HFFc6 (cell line): ENCODE measurements at regions not wholly inside any gene's neighbourhood (a gene's known extent, or its start where the extent isn't known, plus 50 kb on each side); places are given as distances from the start of the nearest gene placed in this dataset.

ENCODE experiments used
- DNase-seq: peaks from one replicate; pipeline ENCODE4 v3.0.0-alpha.2; 2018
- H3K27ac Mint-ChIP-seq: 2 replicates; pipeline ENCODE4 v1.8.0; 2020; ENCODE audit warnings: mild to moderate bottlenecking, mixed read lengths
- H3K27me3 Mint-ChIP-seq: 2 replicates; pipeline ENCODE4 v1.8.0; 2021; ENCODE audit warnings: mild to moderate bottlenecking, moderate library complexity, mixed read lengths; ENCODE audit not compliant: insufficient read depth
- H3K36me3 Mint-ChIP-seq: 2 replicates; pipeline ENCODE4 v1.8.0; 2021; ENCODE audit warnings: low read depth, mixed read lengths
- H3K4me1 Mint-ChIP-seq: 2 replicates; pipeline ENCODE4 v1.8.0; 2020; ENCODE audit warnings: low read depth, mixed read lengths
- H3K4me3 Mint-ChIP-seq: 2 replicates; pipeline ENCODE4 v1.8.0; 2020; ENCODE audit warnings: mild to moderate bottlenecking, moderate library complexity, mixed read lengths
- H3K9me3 Mint-ChIP-seq: 2 replicates; pipeline ENCODE4 v1.8.0; 2020; ENCODE audit warnings: mild to moderate bottlenecking, mixed read lengths
- CTCF ChIP-seq: fragments of 200-600 bp; sonication (generic); IDR thresholded peaks from 2 replicates; pipeline ENCODE4 v1.5.0; 2021; ENCODE audit warnings: antibody characterized with exemption, mild to moderate bottlenecking

DNA sequence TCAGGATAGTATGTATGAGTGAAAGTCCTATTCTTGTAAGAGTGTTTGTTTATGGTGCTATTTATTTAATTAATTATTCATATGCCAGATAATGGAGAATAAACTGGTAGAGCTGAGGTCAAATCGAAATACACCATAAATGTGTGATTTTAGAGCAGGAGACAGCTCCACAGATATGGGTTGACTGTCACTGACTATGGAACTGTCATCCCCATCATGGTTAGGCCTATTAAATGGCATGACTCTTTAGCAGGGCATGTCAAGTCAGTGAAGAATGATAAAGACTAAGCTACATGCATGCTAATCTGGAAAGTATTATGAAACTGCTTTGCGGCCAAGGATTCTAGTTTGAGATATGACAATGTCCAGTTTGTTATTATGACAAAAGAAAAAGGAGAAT lies 658.6 kb downstream of the ISL1 start:
- Mint-ChIP-seq H3K27me3 (no peaks in the 10 kb centered on the region), H3K27ac (no peak overlapping the region), H3K9me3 (no peaks in the 10 kb centered on the region; the same call in 1 of the 2 replicates), H3K4me1 (no peaks in the 10 kb centered on the region), H3K4me3 (no peak overlapping the region), H3K36me3 (no peaks in the 10 kb centered on the region)
- no peak for TF ChIP-seq CTCF
- no peak for DNase-seq

- H3K9me3 Mint-ChIP-seq, result no peaks in the 10 kb centered on the region
- H3K36me3 Mint-ChIP-seq, result no peaks in the 10 kb centered on the region
- no peak for DNase-seq
- H3K27me3 Mint-ChIP-seq, result no peaks in the 10 kb centered on the region
- no peak for TF ChIP-seq CTCF
- no peaks in the 10 kb centered on the region for H3K4me1 Mint-ChIP-seq
- no peak overlapping the region for H3K27ac Mint-ChIP-seq
- H3K4me3 Mint-ChIP-seq, result no peak overlapping the region
Observed at GRCh38 chr5:52043137-52043536, 659.9 kb downstream of the ISL1 start.

GRCh38 chr5:52043543-52043942 lies 660.3 kb downstream of the ISL1 start:
- Mint-ChIP-seq H3K9me3 (no peaks in the 10 kb centered on the region), H3K27ac (no peak overlapping the region), H3K4me3 (no peak overlapping the region), H3K4me1 (no peaks in the 10 kb centered on the region), H3K27me3 (no peaks in the 10 kb centered on the region), H3K36me3 (no peaks in the 10 kb centered on the region)
- DNase-seq, result no peak
- TF ChIP-seq CTCF, result no peak

- Mint-ChIP-seq H3K27ac (no peak overlapping the region), H3K4me3 (no peak overlapping the region)
Observed at GRCh38 chr5:52051759-52052158, 668.5 kb downstream of the ISL1 start.

DNA sequence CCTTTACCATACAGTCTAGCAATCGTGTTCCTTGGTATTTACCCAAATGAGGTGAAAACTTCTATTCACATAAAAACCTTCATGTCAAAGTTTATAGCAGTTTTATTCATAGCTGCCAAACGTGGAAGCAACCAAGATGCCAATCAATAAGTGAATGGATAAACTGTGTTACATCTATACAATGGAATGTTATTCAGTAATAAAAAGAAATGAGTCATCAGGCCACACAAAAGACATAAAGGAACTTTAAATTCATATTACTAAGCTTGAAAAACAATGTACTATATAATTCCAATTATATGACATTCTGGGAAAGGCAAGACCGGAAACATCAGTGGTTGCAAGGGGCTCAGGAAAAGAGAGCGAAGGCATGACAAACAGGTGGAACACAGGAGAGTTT lies 679.9 kb downstream of the ISL1 start:
- TF ChIP-seq CTCF, result no peak
- H3K9me3 Mint-ChIP-seq, result peaks cover 12% of the 10 kb centered on the region
- H3K27ac Mint-ChIP-seq, result no peak overlapping the region
- DNase-seq, result no peak
- no peak overlapping the region for H3K4me3 Mint-ChIP-seq
- no peaks in the 10 kb centered on the region for H3K4me1 Mint-ChIP-seq
- no peaks in the 10 kb centered on the region for H3K27me3 Mint-ChIP-seq
- no peaks in the 10 kb centered on the region for H3K36me3 Mint-ChIP-seq

More at GRCh38 chr5:52051759-52052158, 668.5 kb downstream of the ISL1 start:
- TF ChIP-seq CTCF, result no peak
- peaks cover 5% of the 10 kb centered on the region; the same call in 1 of the 2 replicates for H3K9me3 Mint-ChIP-seq
- DNase-seq, result no peak
- no peaks in the 10 kb centered on the region for H3K36me3 Mint-ChIP-seq
- no peaks in the 10 kb centered on the region for H3K4me1 Mint-ChIP-seq
- no peaks in the 10 kb centered on the region for H3K27me3 Mint-ChIP-seq

- no peaks in the 10 kb centered on the region for H3K36me3 Mint-ChIP-seq
- peaks cover 5% of the 10 kb centered on the region; the same call in 1 of the 2 replicates for H3K9me3 Mint-ChIP-seq
- H3K27me3 Mint-ChIP-seq, result no peaks in the 10 kb centered on the region
- H3K27ac Mint-ChIP-seq, result no peak overlapping the region
- no peak for TF ChIP-seq CTCF
- H3K4me1 Mint-ChIP-seq, result no peaks in the 10 kb centered on the region
- H3K4me3 Mint-ChIP-seq, result no peak overlapping the region
- DNase-seq, result no peak
Observed at GRCh38 chr5:52065182-52065581, 681.9 kb downstream of the ISL1 start.
